ENCODE measurements at regions not wholly inside any gene's neighbourhood (a gene's known extent, or its start where the extent isn't known, plus 50 kb on each side); places are given as distances from the start of the nearest gene placed in this dataset.

GRCh38 chr18:45174629-45175136 is 440.6 kb upstream of the SLC14A2 start:
- Histone ChIP-seq H3K4me1 (ENCODE audit: control extremely low read depth in 1 of 4, control insufficient read depth in 4 of 4, insufficient read depth in 4 of 4, low read length in 3 of 4) (no peaks in the 10 kb centered on the region), H3K27ac (ENCODE audit: insufficient read depth in 1 of 2, low read depth in 1 of 2, low read length in 2 of 2, poor library complexity in 1 of 2, severe bottlenecking in 2 of 2) (no peak overlapping the region), H3K9me3 (ENCODE audit: control extremely low read depth in 1 of 5, control insufficient read depth in 4 of 5, insufficient read depth in 2 of 5, low read depth in 1 of 5, low read length in 4 of 5) (no peaks in the 10 kb centered on the region), H3K36me3 (ENCODE audit: control insufficient read depth in 4 of 4, insufficient read depth in 4 of 4, low read length in 3 of 4) (no peaks in the 10 kb centered on the region), H3K4me3 (ENCODE audit: control insufficient read depth in 1 of 7, extremely low read depth in 1 of 7, insufficient read depth in 4 of 7, low read depth in 2 of 7, low read length in 6 of 7) (no peak overlapping the region), H3K27me3 (replicated peaks in 2 of 5; ENCODE audit: control insufficient read depth in 4 of 5, insufficient read depth in 5 of 5, low read length in 4 of 5) (no peaks in the 10 kb centered on the region)
- DNase-seq: no peak
- POLR2A ChIA-PET: no interaction called here
- 100% methylated on average over 1 of the region's 3 CpGs for WGBS (ENCODE audit: insufficient coverage)
- CTCF ChIA-PET: interaction anchor here (0.6 kb wide), 1 partner anchor 121 kb away, joined by 3 read pairs; no protein-coding TSS in a partner anchor

GRCh38 chr18:45175511-45175910 is 439.8 kb upstream of the SLC14A2 start:
- POLR2A ChIA-PET: no interaction called here
- no peaks in the 10 kb centered on the region for H3K9me3 ChIP-seq (ENCODE audit: control extremely low read depth in 1 of 5, control insufficient read depth in 4 of 5, insufficient read depth in 2 of 5, low read depth in 1 of 5, low read length in 4 of 5)
- H3K4me3 ChIP-seq (ENCODE audit: control insufficient read depth in 1 of 7, extremely low read depth in 1 of 7, insufficient read depth in 4 of 7, low read depth in 2 of 7, low read length in 6 of 7): no peak overlapping the region
- no peaks in the 10 kb centered on the region for H3K27me3 ChIP-seq (replicated peaks in 2 of 5; ENCODE audit: control insufficient read depth in 4 of 5, insufficient read depth in 5 of 5, low read length in 4 of 5)
- WGBS (ENCODE audit: insufficient coverage): 87% methylated on average over 2 of the region's 2 CpGs
- H3K4me1 ChIP-seq (ENCODE audit: control extremely low read depth in 1 of 4, control insufficient read depth in 4 of 4, insufficient read depth in 4 of 4, low read length in 3 of 4): no peaks in the 10 kb centered on the region
- H3K36me3 ChIP-seq (ENCODE audit: control insufficient read depth in 4 of 4, insufficient read depth in 4 of 4, low read length in 3 of 4): no peaks in the 10 kb centered on the region
- DNase-seq: no peak
- no peak overlapping the region for H3K27ac ChIP-seq (ENCODE audit: insufficient read depth in 1 of 2, low read depth in 1 of 2, low read length in 2 of 2, poor library complexity in 1 of 2, severe bottlenecking in 2 of 2)
- CTCF ChIA-PET: no interaction called here

- ChIA-PET CTCF (no interaction called here), POLR2A (no interaction called here)
- no peaks in the 10 kb centered on the region for H3K4me1 ChIP-seq (ENCODE audit: control extremely low read depth in 1 of 4, control insufficient read depth in 4 of 4, insufficient read depth in 4 of 4, low read length in 3 of 4)
- no peaks in the 10 kb centered on the region for H3K27me3 ChIP-seq (replicated peaks in 2 of 5; ENCODE audit: control insufficient read depth in 4 of 5, insufficient read depth in 5 of 5, low read length in 4 of 5)
- 89% methylated on average over 3 of the region's 3 CpGs for WGBS (ENCODE audit: insufficient coverage)
- DNase-seq: no peak
- no peaks in the 10 kb centered on the region for H3K9me3 ChIP-seq (ENCODE audit: control extremely low read depth in 1 of 5, control insufficient read depth in 4 of 5, insufficient read depth in 2 of 5, low read depth in 1 of 5, low read length in 4 of 5)
- no peak overlapping the region for H3K27ac ChIP-seq (ENCODE audit: insufficient read depth in 1 of 2, low read depth in 1 of 2, low read length in 2 of 2, poor library complexity in 1 of 2, severe bottlenecking in 2 of 2)
- no peak overlapping the region for H3K4me3 ChIP-seq (ENCODE audit: control insufficient read depth in 1 of 7, extremely low read depth in 1 of 7, insufficient read depth in 4 of 7, low read depth in 2 of 7, low read length in 6 of 7)
- no peaks in the 10 kb centered on the region for H3K36me3 ChIP-seq (ENCODE audit: control insufficient read depth in 4 of 4, insufficient read depth in 4 of 4, low read length in 3 of 4)
These were observed 428.4 kb upstream of the SLC14A2 start for GRCh38 chr18:45186832-45187231.

GRCh38 chr18:45191795-45192194 is 423.5 kb upstream of the SLC14A2 start:
- no peak for DNase-seq
- Histone ChIP-seq H3K27me3 (replicated peaks in 2 of 5; ENCODE audit: control insufficient read depth in 4 of 5, insufficient read depth in 5 of 5, low read length in 4 of 5) (no peaks in the 10 kb centered on the region), H3K36me3 (ENCODE audit: control insufficient read depth in 4 of 4, insufficient read depth in 4 of 4, low read length in 3 of 4) (no peaks in the 10 kb centered on the region), H3K4me1 (ENCODE audit: control extremely low read depth in 1 of 4, control insufficient read depth in 4 of 4, insufficient read depth in 4 of 4, low read length in 3 of 4) (no peaks in the 10 kb centered on the region), H3K27ac (ENCODE audit: insufficient read depth in 1 of 2, low read depth in 1 of 2, low read length in 2 of 2, poor library complexity in 1 of 2, severe bottlenecking in 2 of 2) (no peak overlapping the region), H3K4me3 (ENCODE audit: control insufficient read depth in 1 of 7, extremely low read depth in 1 of 7, insufficient read depth in 4 of 7, low read depth in 2 of 7, low read length in 6 of 7) (no peak overlapping the region), H3K9me3 (ENCODE audit: control extremely low read depth in 1 of 5, control insufficient read depth in 4 of 5, insufficient read depth in 2 of 5, low read depth in 1 of 5, low read length in 4 of 5) (no peaks in the 10 kb centered on the region)
- no CpG with 5 or more reads among the region's 1 CpG for WGBS (ENCODE audit: insufficient coverage)
- ChIA-PET POLR2A (no interaction called here), CTCF (no interaction called here)

- ChIA-PET CTCF (interaction anchor here (1.2 to 1.4 kb wide), 2 partner anchors 15 to 25 kb away, joined by 3 to 5 read pairs; no protein-coding TSS in a partner anchor), POLR2A (no interaction called here)
- peak; percentile 34 to 79 (median 65) for DNase-seq
- Histone ChIP-seq H3K9me3 (ENCODE audit: control extremely low read depth in 1 of 5, control insufficient read depth in 4 of 5, insufficient read depth in 2 of 5, low read depth in 1 of 5, low read length in 4 of 5) (peaks cover 0 to 3% (median 0%) of the 10 kb centered on the region in 5 experiments), H3K27ac (ENCODE audit: insufficient read depth in 1 of 2, low read depth in 1 of 2, low read length in 2 of 2, poor library complexity in 1 of 2, severe bottlenecking in 2 of 2) (no peak overlapping the region), H3K4me3 (ENCODE audit: control insufficient read depth in 1 of 7, extremely low read depth in 1 of 7, insufficient read depth in 4 of 7, low read depth in 2 of 7, low read length in 6 of 7) (no peak overlapping the region), H3K27me3 (replicated peaks in 2 of 5; ENCODE audit: control insufficient read depth in 4 of 5, insufficient read depth in 5 of 5, low read length in 4 of 5) (no peaks in the 10 kb centered on the region), H3K4me1 (ENCODE audit: control extremely low read depth in 1 of 4, control insufficient read depth in 4 of 4, insufficient read depth in 4 of 4, low read length in 3 of 4) (peaks cover 0 to 3% (median 1%) of the 10 kb centered on the region in 4 experiments), H3K36me3 (ENCODE audit: control insufficient read depth in 4 of 4, insufficient read depth in 4 of 4, low read length in 3 of 4) (no peaks in the 10 kb centered on the region)
- WGBS (ENCODE audit: insufficient coverage): 60% methylated on average over 1 of the region's 5 CpGs
These were observed 417.7 kb upstream of the SLC14A2 start for GRCh38 chr18:45197526-45197970.

- CTCF ChIA-PET: interaction anchor here (1.2 to 1.4 kb wide), 2 partner anchors 14 to 24 kb away, joined by 3 to 5 read pairs; no protein-coding TSS in a partner anchor
- no peak overlapping the region for H3K27ac ChIP-seq (ENCODE audit: insufficient read depth in 1 of 2, low read depth in 1 of 2, low read length in 2 of 2, poor library complexity in 1 of 2, severe bottlenecking in 2 of 2)
These were observed 416.8 kb upstream of the SLC14A2 start for GRCh38 chr18:45198526-45198925.

GRCh38 chr18:45201029-45201428 is 414.2 kb upstream of the SLC14A2 start:
- Histone ChIP-seq H3K9me3 (ENCODE audit: control extremely low read depth in 1 of 5, control insufficient read depth in 4 of 5, insufficient read depth in 2 of 5, low read depth in 1 of 5, low read length in 4 of 5) (peaks cover 0 to 3% (median 0%) of the 10 kb centered on the region in 5 experiments), H3K4me3 (ENCODE audit: control insufficient read depth in 1 of 7, extremely low read depth in 1 of 7, insufficient read depth in 4 of 7, low read depth in 2 of 7, low read length in 6 of 7) (no peak overlapping the region), H3K27ac (ENCODE audit: insufficient read depth in 1 of 2, low read depth in 1 of 2, low read length in 2 of 2, poor library complexity in 1 of 2, severe bottlenecking in 2 of 2) (no peak overlapping the region), H3K4me1 (ENCODE audit: control extremely low read depth in 1 of 4, control insufficient read depth in 4 of 4, insufficient read depth in 4 of 4, low read length in 3 of 4) (peaks cover 0 to 3% (median 1%) of the 10 kb centered on the region in 4 experiments), H3K27me3 (replicated peaks in 2 of 5; ENCODE audit: control insufficient read depth in 4 of 5, insufficient read depth in 5 of 5, low read length in 4 of 5) (no peaks in the 10 kb centered on the region), H3K36me3 (ENCODE audit: control insufficient read depth in 4 of 4, insufficient read depth in 4 of 4, low read length in 3 of 4) (no peaks in the 10 kb centered on the region)
- no CpG with 5 or more reads among the region's 2 CpGs for WGBS (ENCODE audit: insufficient coverage)
- ChIA-PET CTCF (no interaction called here), POLR2A (no interaction called here)
- no peak for DNase-seq

More at GRCh38 chr18:45198526-45198925, 416.8 kb upstream of the SLC14A2 start:
- Histone ChIP-seq H3K36me3 (ENCODE audit: control insufficient read depth in 4 of 4, insufficient read depth in 4 of 4, low read length in 3 of 4) (no peaks in the 10 kb centered on the region), H3K4me1 (ENCODE audit: control extremely low read depth in 1 of 4, control insufficient read depth in 4 of 4, insufficient read depth in 4 of 4, low read length in 3 of 4) (peaks cover 0 to 3% (median 1%) of the 10 kb centered on the region in 4 experiments), H3K4me3 (ENCODE audit: control insufficient read depth in 1 of 7, extremely low read depth in 1 of 7, insufficient read depth in 4 of 7, low read depth in 2 of 7, low read length in 6 of 7) (no peak overlapping the region), H3K27me3 (replicated peaks in 2 of 5; ENCODE audit: control insufficient read depth in 4 of 5, insufficient read depth in 5 of 5, low read length in 4 of 5) (no peaks in the 10 kb centered on the region), H3K9me3 (ENCODE audit: control extremely low read depth in 1 of 5, control insufficient read depth in 4 of 5, insufficient read depth in 2 of 5, low read depth in 1 of 5, low read length in 4 of 5) (peaks cover 0 to 3% (median 0%) of the 10 kb centered on the region in 5 experiments)
- DNase-seq: no peak
- POLR2A ChIA-PET: no interaction called here
